A673 (cell line): ENCODE measurements at regions not wholly inside any gene's neighbourhood (a gene's known extent, or its start where the extent isn't known, plus 50 kb on each side); places are given as distances from the start of the nearest gene placed in this dataset.

Experiments used
- BruUV-seq: library from RNA; stranded (reverse); fragments of 400-500 nt; replicated peaks from 2 replicates; lab custom pipeline; 2021; lab: Mats Ljungman, UMichigan
- CTCF ChIA-PET: fragments of 300-600 bp; sonication (Branson Sonifier 250); formaldehyde crosslinking; loops from one replicate; lab custom pipeline; 2022; ENCODE audit warnings: antibody characterized with exemption; lab: Charles Lee
- POLR2A ChIA-PET: fragments of 300-600 bp; sonication (Branson Sonifier 250); formaldehyde crosslinking; loops from one replicate; lab custom pipeline; 2022; ENCODE audit warnings: antibody characterized with exemption; ENCODE audit not compliant: low non-redundant PET; lab: Charles Lee
- DNase-seq: peaks from one replicate; pipeline ENCODE4 v3.0.0-alpha.2; 2015; ENCODE audit warnings: low spot score
- H3K27ac ChIP-seq: fragments of 200-600 bp; sonication (generic); 2 replicates; pipeline ENCODE4 v1.5.1; 2016; ENCODE audit warnings: mixed run types, low read depth, mild to moderate bottlenecking, mixed read lengths, antibody characterized with exemption, low read length; ENCODE audit not compliant: poor library complexity, severe bottlenecking
- H3K27me3 ChIP-seq: fragments of 200-600 bp; sonication (generic); replicated peaks from 2 replicates; pipeline ENCODE4 v1.6.1; 2017; ENCODE audit warnings: mixed run types, low read depth, mild to moderate bottlenecking, mixed read lengths, antibody characterized with exemption, low read length; ENCODE audit not compliant: insufficient read depth, poor library complexity
- H3K36me3 ChIP-seq: fragments of 200-600 bp; sonication (generic); 2 replicates; pipeline ENCODE4 v1.6.1; 2016; ENCODE audit warnings: mixed run types, mild to moderate bottlenecking, mixed read lengths, antibody characterized with exemption, low read length; ENCODE audit not compliant: insufficient read depth, poor library complexity, severe bottlenecking
- H3K4me1 ChIP-seq: fragments of 200-600 bp; sonication (generic); 2 replicates; pipeline ENCODE4 v1.6.1; 2017; ENCODE audit warnings: mixed run types, mild to moderate bottlenecking, mixed read lengths, antibody characterized with exemption, low read length; ENCODE audit not compliant: insufficient read depth, poor library complexity, severe bottlenecking
- H3K4me3 ChIP-seq: fragments of 200-600 bp; sonication (generic); 2 replicates; pipeline ENCODE4 v1.5.1; 2016; ENCODE audit warnings: low read depth, mixed run types, mild to moderate bottlenecking, mixed read lengths, low read length; ENCODE audit not compliant: poor library complexity, severe bottlenecking
- H3K9me3 ChIP-seq: fragments of 200-600 bp; sonication (generic); 2 replicates; pipeline ENCODE4 v1.6.1; 2016; ENCODE audit warnings: mixed run types, low read depth, mild to moderate bottlenecking, mixed read lengths, antibody characterized with exemption, low read length; ENCODE audit not compliant: poor library complexity, severe bottlenecking
- CTCF ChIP-seq: fragments of 300-800, 200-600 bp; sonication (generic); conservative IDR thresholded peaks from 2 replicates; pipeline ENCODE4 v1.5.1; 2017; ENCODE audit warnings: low read depth, mild to moderate bottlenecking, antibody characterized with exemption, low read length, moderate library complexity, mixed read lengths
- EZH2 ChIP-seq: fragments of 200-600 bp; sonication (generic); IDR thresholded peaks from 2 replicates; pipeline ENCODE4 v1.6.1; 2017; ENCODE audit warnings: borderline replicate concordance, low read depth, mild to moderate bottlenecking, mixed read lengths, antibody characterized with exemption, low read length; ENCODE audit not compliant: poor library complexity, severe bottlenecking
- intact Hi-C: fragments of 100-400 bp; cut with micrococcal nuclease; formaldehyde crosslinking; loops from one replicate; pipeline ENCODE4 v1.10.0; 2022; ENCODE audit not compliant: unreplicated experiment

DNA sequence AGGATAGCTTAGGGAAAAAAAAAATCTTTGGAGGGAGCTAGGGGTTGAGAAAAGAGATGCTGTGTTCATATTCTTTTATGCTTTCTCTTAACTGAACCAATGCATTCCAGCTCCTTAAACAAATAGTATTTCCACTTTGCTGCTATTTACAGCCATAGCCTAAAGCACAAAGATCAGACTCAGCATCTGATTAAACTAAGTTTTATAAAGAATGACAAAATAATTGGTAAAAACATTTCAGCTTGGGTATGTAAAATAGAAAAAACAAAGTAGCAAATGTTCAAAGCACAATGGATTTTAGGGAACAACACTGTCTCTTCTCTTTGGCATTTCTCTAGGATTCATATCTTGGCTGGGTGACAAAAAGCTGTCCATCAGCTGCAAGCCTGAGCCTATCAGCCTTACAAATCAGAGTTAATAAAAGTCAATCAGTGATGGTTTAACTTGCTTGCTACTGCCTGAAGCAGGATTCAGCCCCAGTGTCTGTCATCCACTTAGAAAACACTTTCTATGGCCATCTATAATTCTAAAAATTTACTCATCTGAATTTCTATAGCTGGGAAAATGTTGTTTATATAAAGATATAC lies 232.1 kb upstream of the CDIN1 start:
- no peak overlapping the region for H3K4me3 ChIP-seq
- ChIA-PET CTCF (no interaction called here), POLR2A (no interaction called here)
- no peak for TF ChIP-seq EZH2
- no peak for TF ChIP-seq CTCF
- no peak for DNase-seq
- no peaks in the 10 kb centered on the region for H3K36me3 ChIP-seq
- no peaks in the 10 kb centered on the region for H3K9me3 ChIP-seq
- no TSS peak for BruUV-seq
- intact Hi-C loops: no loop called here
- H3K27me3 ChIP-seq: no peaks in the 10 kb centered on the region
- H3K27ac ChIP-seq: no peak overlapping the region
- no peaks in the 10 kb centered on the region for H3K4me1 ChIP-seq

DNA sequence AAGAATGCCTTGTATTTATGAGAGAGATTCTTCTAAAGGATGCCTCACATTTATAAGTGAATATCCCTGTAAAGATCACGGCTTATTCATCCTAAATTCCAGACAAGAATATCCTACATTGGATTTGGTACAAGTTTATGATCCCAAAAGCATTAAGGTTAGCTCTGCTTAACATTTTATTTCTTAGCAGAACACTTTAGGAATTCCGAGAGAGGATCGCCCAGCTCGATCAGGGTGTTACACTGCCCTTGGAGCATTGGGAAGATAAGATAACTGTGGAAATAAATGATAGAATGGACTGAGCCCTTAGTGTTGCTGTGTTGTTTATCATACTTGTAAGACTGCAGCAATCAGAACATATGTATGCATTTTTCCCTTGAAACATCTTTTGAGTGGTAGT lies 223.0 kb upstream of the CDIN1 start:
- no peak overlapping the region for H3K27ac ChIP-seq
- peaks cover 9% of the 10 kb centered on the region for H3K4me1 ChIP-seq
- no peak for DNase-seq
- ChIA-PET CTCF (no interaction called here), POLR2A (no interaction called here)
- no peaks in the 10 kb centered on the region for H3K9me3 ChIP-seq
- H3K4me3 ChIP-seq: no peak overlapping the region
- BruUV-seq: no TSS peak
- H3K36me3 ChIP-seq: no peaks in the 10 kb centered on the region
- intact Hi-C loops: no loop called here
- no peaks in the 10 kb centered on the region for H3K27me3 ChIP-seq
- no peak for TF ChIP-seq EZH2
- no peak for TF ChIP-seq CTCF

GRCh38 chr15:36356978-36357601 lies 222.3 kb upstream of the CDIN1 start:
- Histone ChIP-seq H3K9me3 (no peaks in the 10 kb centered on the region), H3K27ac (no peak overlapping the region), H3K36me3 (no peaks in the 10 kb centered on the region), H3K27me3 (no peaks in the 10 kb centered on the region), H3K4me3 (no peak overlapping the region), H3K4me1 (peaks cover 9% of the 10 kb centered on the region)
- TF ChIP-seq EZH2: no peak
- TF ChIP-seq CTCF: no peak
- BruUV-seq: no TSS peak
- intact Hi-C loops: no loop called here
- CTCF ChIA-PET: no interaction called here
- DNase-seq: peak; percentile 66
- POLR2A ChIA-PET: interaction anchor here (0.7 kb wide), 1 partner anchor 30 kb away, joined by 3 read pairs; no protein-coding TSS in a partner anchor
